HCT116 (cell line): ENCODE measurements at regions not wholly inside any gene's neighbourhood (a gene's known extent, or its start where the extent isn't known, plus 50 kb on each side); places are given as distances from the start of the nearest gene placed in this dataset.

Experiments used
- ATAC-seq: fragments of 200-7000 bp; cut with Tn5 transposase; 2 replicates; pipeline ENCODE4 v1.9.1; 2020; ENCODE audit warnings: mild to moderate bottlenecking, moderate library complexity
- BruUV-seq: library from RNA; stranded (reverse); fragments of 400-500 nt; replicated peaks from 2 replicates; lab custom pipeline; 2021; lab: Mats Ljungman, UMichigan
- CTCF ChIA-PET: fragments of 300-600 bp; sonication (Branson Sonifier 250); formaldehyde crosslinking; loops from one replicate; lab custom pipeline; 2021; ENCODE audit warnings: antibody characterized with exemption; lab: Charles Lee
- POLR2A ChIA-PET: fragments of 300-600, 350-600 bp; sonication (Branson Sonifier 250); formaldehyde crosslinking; loops from one replicate; lab custom pipeline; 2021; ENCODE audit warnings: antibody characterized with exemption; lab: Charles Lee
- RAD21 ChIA-PET, 2 experiments: fragments of 300-600 bp; sonication (Branson Sonifier 250); formaldehyde crosslinking; loops; one replicate each; lab custom pipeline; 2023; ENCODE audit warnings: low total read pairs in 2 of 2; ENCODE audit not compliant: uncharacterized antibody in 2 of 2, unreplicated experiment in 2 of 2, low non-redundant PET in 1 of 2; lab: Charles Lee
- DNase-seq: peaks from one replicate; pipeline ENCODE4 v3.0.0-alpha.2; 2010; ENCODE audit warnings: low read depth, low spot score
- H2AFZ ChIP-seq: fragments of 200-600 bp; shearing (Covaris generic), sonication (generic); 2 replicates; pipeline ENCODE4 v1.6.1; 2017; ENCODE audit warnings: low read depth, mixed run types, mixed read lengths, antibody characterized with exemption, low read length; ENCODE audit not compliant: poor library complexity, severe bottlenecking
- H3K27ac ChIP-seq: 2 replicates; pipeline ENCODE4 v1.5.1; 2012; ENCODE audit warnings: low read depth, low read length
- H3K27me3 ChIP-seq: fragments of 200-600 bp; sonication (generic); 2 replicates; pipeline ENCODE4 v1.6.1; 2016; ENCODE audit warnings: mixed run types, low read length, mixed read lengths; ENCODE audit not compliant: insufficient read depth
- H3K36me3 ChIP-seq, 2 experiments: fragments of 200-500 bp in 1 of 2; fragments of 200-600 bp in 1 of 2; sonication (Bioruptor generic) in 1 of 2; sonication (generic) in 1 of 2; 2 replicates each; pipeline versions ENCODE4 v1.5.1 to v1.6.1; 2014 to 2016; ENCODE audit warnings: low read length in 2 of 2, inconsistent platforms in 1 of 2, mixed read lengths in 1 of 2, mixed run types in 1 of 2; ENCODE audit not compliant: insufficient read depth in 2 of 2, control insufficient read depth in 1 of 2
- H3K4me1 ChIP-seq, 2 experiments: fragments of 200-600 bp in 1 of 2; sonication (generic) in 1 of 2; 2 replicates each; pipeline versions ENCODE4 v1.5.1 to v1.6.1; 2012 to 2017; ENCODE audit warnings: low read length in 2 of 2, inconsistent platforms in 1 of 2, mild to moderate bottlenecking in 1 of 2, mixed read lengths in 1 of 2, mixed run types in 1 of 2, moderate library complexity in 1 of 2; ENCODE audit not compliant: insufficient read depth in 2 of 2, control insufficient read depth in 1 of 2
- H3K4me2 ChIP-seq: fragments of 200-600 bp; sonication (generic); 2 replicates; pipeline ENCODE4 v1.6.1; 2017; ENCODE audit warnings: mixed run types, low read length, mixed read lengths
- H3K4me3 ChIP-seq, 2 experiments: fragments of 200-600 bp in 1 of 2; sonication (generic) in 1 of 2; replicated peaks in 1 of 2; 2 replicates each; pipeline ENCODE4 v1.5.1; 2011 to 2016; ENCODE audit warnings: low read length in 2 of 2, control low read depth in 1 of 2, low read depth in 1 of 2, mild to moderate bottlenecking in 1 of 2, mixed read lengths in 1 of 2, mixed run types in 1 of 2
- H3K79me2 ChIP-seq: fragments of 200-600 bp; sonication (generic); 2 replicates; pipeline ENCODE4 v1.6.1; 2017; ENCODE audit warnings: mild to moderate bottlenecking, mixed run types, low read length, moderate library complexity, mixed read lengths; ENCODE audit not compliant: insufficient read depth
- H3K9ac ChIP-seq: fragments of 200-600 bp; sonication (generic); 2 replicates; pipeline ENCODE4 v1.6.1; 2016; ENCODE audit warnings: low read length, mixed read lengths
- H3K9me2 ChIP-seq: fragments of 200-600 bp; sonication (generic), shearing (Covaris generic); 2 replicates; pipeline ENCODE4 v1.6.1; 2017; ENCODE audit warnings: mixed run types, mild to moderate bottlenecking, moderate library complexity; ENCODE audit not compliant: insufficient read depth
- H3K9me3 ChIP-seq, 2 experiments: fragments of 200-500 bp in 1 of 2; fragments of 200-600 bp in 1 of 2; sonication (Bioruptor generic) in 1 of 2; sonication (generic) in 1 of 2; 2 replicates each; pipeline ENCODE4 v1.6.1; 2014 to 2017; ENCODE audit warnings: low read length in 2 of 2, mixed read lengths in 2 of 2, inconsistent platforms in 1 of 2, low read depth in 1 of 2, mild to moderate bottlenecking in 1 of 2, mixed run types in 1 of 2, moderate library complexity in 1 of 2; ENCODE audit not compliant: control insufficient read depth in 1 of 2, insufficient read depth in 1 of 2
- H4K20me1 ChIP-seq: fragments of 200-600 bp; sonication (generic), shearing (Covaris generic); 2 replicates; pipeline ENCODE4 v1.6.1; 2017; ENCODE audit warnings: mixed run types, mild to moderate bottlenecking, moderate library complexity; ENCODE audit not compliant: insufficient read depth
- ATF3 ChIP-seq: IDR thresholded peaks from 2 replicates; pipeline ENCODE4 v1.6.1; 2012
- CTCF ChIP-seq, 3 experiments: fragments of 200-600 bp in 1 of 3; sonication (generic) in 1 of 3; IDR thresholded peaks in 2 of 3; conservative IDR thresholded peaks in 1 of 3; 2 replicates each; pipeline ENCODE4 v1.5.1; 2012 to 2017; ENCODE audit warnings: low read depth in 2 of 3, low read length in 2 of 3, antibody characterized with exemption in 1 of 3, borderline replicate concordance in 1 of 3, control low read depth in 1 of 3, mild to moderate bottlenecking in 1 of 3, mixed read lengths in 1 of 3, mixed run types in 1 of 3, moderate library complexity in 1 of 3; ENCODE audit not compliant: insufficient read depth in 1 of 3
- EGR1 ChIP-seq: IDR thresholded peaks from 2 replicates; pipeline ENCODE4 v1.6.1; 2012; ENCODE audit warnings: low read depth
- EZH2phosphoT487 ChIP-seq: fragments of 200-600 bp; IDR thresholded peaks from 2 replicates; pipeline ENCODE4 v1.6.1; 2018; ENCODE audit warnings: antibody characterized with exemption, borderline replicate concordance
- JUND ChIP-seq: IDR thresholded peaks from 2 replicates; pipeline ENCODE4 v1.6.1; 2012
- REST ChIP-seq: IDR thresholded peaks from 2 replicates; pipeline ENCODE4 v1.6.1; 2012; ENCODE audit warnings: low read depth
- SP1 ChIP-seq: IDR thresholded peaks from 2 replicates; pipeline ENCODE4 v1.6.1; 2012; ENCODE audit warnings: low read depth
- TCF7L2 ChIP-seq: IDR thresholded peaks from 2 replicates; pipeline ENCODE4 v1.7.0; 2011; ENCODE audit warnings: borderline replicate concordance, inconsistent platforms; ENCODE audit not compliant: insufficient read depth, insufficient read length; ENCODE audit errors: extremely low read depth
- YY1 ChIP-seq: IDR thresholded peaks from 2 replicates; pipeline ENCODE4 v1.6.1; 2011; ENCODE audit warnings: low read length, low read depth, moderate library complexity, mild to moderate bottlenecking; ENCODE audit not compliant: insufficient replicate concordance; ENCODE audit errors: extremely low read depth
- ZFX ChIP-seq: fragments of 450-650 bp; IDR thresholded peaks from 2 replicates; pipeline ENCODE4 v1.6.1; 2017
- ZNF274 ChIP-seq: fragments of 200-500 bp; sonication (Bioruptor generic); IDR thresholded peaks from 2 replicates; pipeline ENCODE4 v1.6.1; 2014; ENCODE audit warnings: mild to moderate bottlenecking, low read depth, low read length, inconsistent platforms
- intact Hi-C: fragments of 100-400 bp; cut with micrococcal nuclease; formaldehyde crosslinking; loops from 2 replicates; pipeline ENCODE4 v1.10.0; 2022

GRCh38 chr10:61098966-61099365 lies 155.0 kb upstream of the RHOBTB1 start:
- no peak overlapping the region for H3K27ac ChIP-seq
- ChIA-PET POLR2A (no interaction called here), CTCF (no interaction called here)
- no peak overlapping the region for H3K9ac ChIP-seq
- no TSS peak for BruUV-seq
- no peaks in the 10 kb centered on the region for H3K4me1 ChIP-seq
- H3K4me3 ChIP-seq = no peak overlapping the region
- H3K9me3 ChIP-seq = no peaks in the 10 kb centered on the region
- H3K27me3 ChIP-seq = no peaks in the 10 kb centered on the region
- no peaks in the 10 kb centered on the region for H3K79me2 ChIP-seq
- no peak overlapping the region for H3K4me2 ChIP-seq
- no peaks in the 10 kb centered on the region for H3K36me3 ChIP-seq
- no peak for ATAC-seq
- TF ChIP-seq YY1 = no peak
- no peak for TF ChIP-seq ATF3
- no peak for TF ChIP-seq CTCF (IDR thresholded peaks at IDR 0.05 in 2 of 3, conservative IDR thresholded peaks at IDR 0.05 in 1 of 3; ENCODE audit: borderline replicate concordance in 1 of 3, insufficient read depth in 1 of 3, low read depth in 2 of 3, low read length in 2 of 3)
- TF ChIP-seq, all 23 proteins: peak for 0
- RAD21 ChIA-PET = no interaction called here
- H4K20me1 ChIP-seq = no peaks in the 10 kb centered on the region
- intact Hi-C loops = no loop called here
- DNase-seq = no peak
- no peaks in the 10 kb centered on the region for H3K9me2 ChIP-seq
- no peak overlapping the region for H2AFZ ChIP-seq

GRCh38 chr10:61097026-61097425 lies 153.0 kb upstream of the RHOBTB1 start:
- no peak overlapping the region for H3K4me2 ChIP-seq
- H3K4me1 ChIP-seq = no peaks in the 10 kb centered on the region
- no TSS peak for BruUV-seq
- no peak for ATAC-seq
- H3K27ac ChIP-seq = no peak overlapping the region
- DNase-seq = no peak
- H3K9me2 ChIP-seq = no peaks in the 10 kb centered on the region
- ChIA-PET POLR2A (no interaction called here), CTCF (no interaction called here), RAD21 (no interaction called here)
- intact Hi-C loops = no loop called here
- no peak overlapping the region for H3K9ac ChIP-seq
- no peaks in the 10 kb centered on the region for H3K27me3 ChIP-seq
- no peak overlapping the region for H2AFZ ChIP-seq
- no peak overlapping the region for H3K4me3 ChIP-seq
- H3K9me3 ChIP-seq = no peaks in the 10 kb centered on the region
- H4K20me1 ChIP-seq = no peaks in the 10 kb centered on the region
- H3K79me2 ChIP-seq = no peaks in the 10 kb centered on the region
- no peaks in the 10 kb centered on the region for H3K36me3 ChIP-seq
- no peak for TF ChIP-seq JUND
- TF ChIP-seq ATF3 = no peak
- TF ChIP-seq CTCF (IDR thresholded peaks at IDR 0.05 in 2 of 3, conservative IDR thresholded peaks at IDR 0.05 in 1 of 3; ENCODE audit: borderline replicate concordance in 1 of 3, insufficient read depth in 1 of 3, low read depth in 2 of 3, low read length in 2 of 3) = no peak
- TF ChIP-seq ZNF274 = no peak
- TF ChIP-seq ZFX = no peak
- TF ChIP-seq EGR1 = no peak
- TF ChIP-seq TCF7L2 = no peak
- no peak for TF ChIP-seq SP1
- TF ChIP-seq EZH2phosphoT487 = no peak
- no peak for TF ChIP-seq REST
